ENCODE measurements at regions not wholly inside any gene's neighbourhood (a gene's known extent, or its start where the extent isn't known, plus 50 kb on each side); places are given as distances from the start of the nearest gene placed in this dataset.

GRCh38 chr2:230661072-230661957, 51.3 kb upstream of the CAB39 start:
- TF ChIP-seq MAX (IDR thresholded peaks at IDR 0.05): no peak
- TF ChIP-seq TCF12 (IDR thresholded peaks at IDR 0.05; ENCODE audit: low read depth): no peak
- TF ChIP-seq TAF1 (IDR thresholded peaks at IDR 0.05; ENCODE audit: low read depth): no peak
- no peak for TF ChIP-seq NFIC (IDR thresholded peaks at IDR 0.05)
- TF ChIP-seq YY1 (IDR thresholded peaks at IDR 0.05; ENCODE audit: low read depth): no peak
- TF ChIP-seq EP300 (IDR thresholded peaks at IDR 0.05; ENCODE audit: borderline replicate concordance): no peak
- no peak for TF ChIP-seq ZBTB7A (IDR thresholded peaks at IDR 0.05; ENCODE audit: low read depth)
- TF ChIP-seq CEBPB (IDR thresholded peaks at IDR 0.05): no peak
- TF ChIP-seq REST (IDR thresholded peaks at IDR 0.05; ENCODE audit: low read depth): no peak
- TF ChIP-seq USF1 (IDR thresholded peaks at IDR 0.05): no peak
- no peak for TF ChIP-seq CREB1 (IDR thresholded peaks at IDR 0.05; ENCODE audit: low read depth)
- no peak for TF ChIP-seq TEAD4 (IDR thresholded peaks at IDR 0.05)
- TF ChIP-seq EGR1 (IDR thresholded peaks at IDR 0.05): no peak
- no peak for TF ChIP-seq FOXM1 (IDR thresholded peaks at IDR 0.05; ENCODE audit: borderline replicate concordance, low read depth)

All from Ishikawa (cell line).